Peyer's patch (tissue), 4 donors: ENCODE measurements at regions not wholly inside any gene's neighbourhood (a gene's known extent, or its start where the extent isn't known, plus 50 kb on each side); places are given as distances from the start of the nearest gene placed in this dataset.

Experiments used
- DNase-seq, 3 donors: peaks; one replicate each; pipeline ENCODE4 v3.0.0-alpha.2; 2017 to 2019
- H3K27ac ChIP-seq, 4 donors: fragments of 200-600 bp; sonication (generic); one replicate each; pipeline ENCODE4 v1.5.1; 2016 to 2019
- H3K27me3 ChIP-seq, 2 donors: fragments of 200-600 bp; sonication (generic); one replicate each; pipeline ENCODE4 v1.5.1; 2019
- H3K36me3 ChIP-seq, 3 donors: fragments of 200-600 bp; sonication (generic); one replicate each; pipeline ENCODE4 v1.5.1; 2016 to 2019
- H3K4me1 ChIP-seq, 4 donors: fragments of 200-600 bp; sonication (generic); one replicate each; pipeline ENCODE4 v1.5.1; 2016 to 2019
- H3K4me3 ChIP-seq, 4 donors: fragments of 200-600 bp; sonication (generic); 1 replicate in 3 of 4; 2 replicates in 1 of 4; pipeline ENCODE4 v1.5.1; 2016 to 2019; ENCODE audit warnings: mild to moderate bottlenecking in 1 of 4
- H3K9me3 ChIP-seq, 4 donors: fragments of 200-600 bp; sonication (generic); one replicate each; pipeline ENCODE4 v1.5.1; 2016 to 2019; ENCODE audit warnings: mild to moderate bottlenecking in 1 of 4
- POLR2A ChIP-seq, 2 donors: fragments of 450-650 bp; IDR thresholded peaks; one replicate each; pipeline ENCODE4 v1.5.1; 2017; ENCODE audit warnings: antibody characterized with exemption in 2 of 2, mild to moderate bottlenecking in 2 of 2, moderate library complexity in 2 of 2
- TF ChIP-seq, protein P1 (sequence below), 6 experiments: fragments of 450-650 bp in 4 of 6; fragments of 200-600 bp in 2 of 6; sonication (generic) in 1 of 6; IDR thresholded peaks; one replicate each; pipeline ENCODE4 v1.5.1; 2017 to 2019; ENCODE audit warnings: antibody characterized with exemption in 6 of 6, mild to moderate bottlenecking in 3 of 6, moderate library complexity in 1 of 6

- Histone ChIP-seq H3K9me3 (no peaks in the 10 kb centered on the region), H3K27me3 (no peaks in the 10 kb centered on the region), H3K36me3 (no peaks in the 10 kb centered on the region), H3K4me3 (no peak overlapping the region), H3K27ac (no peak overlapping the region), H3K4me1 (no peaks in the 10 kb centered on the region)
- TF ChIP-seq POLR2A (IDR thresholded peaks at IDR 0.05), result no peak
- no peak for DNase-seq
Measured at GRCh38 chr4:111494971-111495370, 650.3 kb upstream of the FAM241A start.

- no peaks in the 10 kb centered on the region for H3K27me3 ChIP-seq
- DNase-seq, result no peak
- no peak for TF ChIP-seq POLR2A (IDR thresholded peaks at IDR 0.05)
- TF ChIP-seq, protein P1, sequence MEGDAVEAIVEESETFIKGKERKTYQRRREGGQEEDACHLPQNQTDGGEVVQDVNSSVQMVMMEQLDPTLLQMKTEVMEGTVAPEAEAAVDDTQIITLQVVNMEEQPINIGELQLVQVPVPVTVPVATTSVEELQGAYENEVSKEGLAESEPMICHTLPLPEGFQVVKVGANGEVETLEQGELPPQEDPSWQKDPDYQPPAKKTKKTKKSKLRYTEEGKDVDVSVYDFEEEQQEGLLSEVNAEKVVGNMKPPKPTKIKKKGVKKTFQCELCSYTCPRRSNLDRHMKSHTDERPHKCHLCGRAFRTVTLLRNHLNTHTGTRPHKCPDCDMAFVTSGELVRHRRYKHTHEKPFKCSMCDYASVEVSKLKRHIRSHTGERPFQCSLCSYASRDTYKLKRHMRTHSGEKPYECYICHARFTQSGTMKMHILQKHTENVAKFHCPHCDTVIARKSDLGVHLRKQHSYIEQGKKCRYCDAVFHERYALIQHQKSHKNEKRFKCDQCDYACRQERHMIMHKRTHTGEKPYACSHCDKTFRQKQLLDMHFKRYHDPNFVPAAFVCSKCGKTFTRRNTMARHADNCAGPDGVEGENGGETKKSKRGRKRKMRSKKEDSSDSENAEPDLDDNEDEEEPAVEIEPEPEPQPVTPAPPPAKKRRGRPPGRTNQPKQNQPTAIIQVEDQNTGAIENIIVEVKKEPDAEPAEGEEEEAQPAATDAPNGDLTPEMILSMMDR (IDR thresholded peaks at IDR 0.05), result no peak
- H3K4me1 ChIP-seq, result no peaks in the 10 kb centered on the region
- no peaks in the 10 kb centered on the region for H3K9me3 ChIP-seq
- no peaks in the 10 kb centered on the region for H3K36me3 ChIP-seq
- no peak overlapping the region for H3K27ac ChIP-seq
- no peak overlapping the region for H3K4me3 ChIP-seq
Measured at GRCh38 chr4:111499291-111499690, 646.0 kb upstream of the FAM241A start.

GRCh38 chr4:111499706-111500105, 645.5 kb upstream of the FAM241A start:
- Histone ChIP-seq H3K36me3 (no peaks in the 10 kb centered on the region), H3K27me3 (no peaks in the 10 kb centered on the region), H3K4me1 (no peaks in the 10 kb centered on the region), H3K27ac (no peak overlapping the region), H3K4me3 (no peak overlapping the region), H3K9me3 (no peaks in the 10 kb centered on the region)
- DNase-seq, result no peak
- TF ChIP-seq, protein P1 (IDR thresholded peaks at IDR 0.05), result no peak
- TF ChIP-seq POLR2A (IDR thresholded peaks at IDR 0.05), result no peak

DNA sequence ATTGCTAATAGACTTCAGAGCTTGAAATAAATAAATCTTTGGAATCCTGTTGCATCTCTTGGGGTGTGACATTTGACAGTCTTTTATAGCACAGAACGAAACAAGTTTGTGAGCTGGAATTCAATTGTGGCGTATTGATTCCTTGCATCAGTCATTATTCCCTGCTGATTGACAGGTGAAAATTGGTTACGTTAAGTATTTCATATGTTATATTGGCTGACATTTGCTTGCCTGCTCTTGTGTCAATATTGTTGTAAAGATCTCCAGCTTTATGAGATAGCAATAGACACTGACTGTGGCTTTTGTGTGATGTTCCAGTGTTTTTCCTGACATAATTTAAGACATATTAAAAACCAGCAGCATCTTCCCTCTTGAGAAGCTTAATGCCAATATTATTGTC, 644.4 kb upstream of the FAM241A start:
- Histone ChIP-seq H3K4me1 (no peaks in the 10 kb centered on the region), H3K27ac (no peak overlapping the region), H3K4me3 (no peak overlapping the region), H3K36me3 (no peaks in the 10 kb centered on the region), H3K27me3 (no peaks in the 10 kb centered on the region), H3K9me3 (no peaks in the 10 kb centered on the region)
- TF ChIP-seq, protein P1 (IDR thresholded peaks at IDR 0.05), result no peak
- TF ChIP-seq POLR2A (IDR thresholded peaks at IDR 0.05), result no peak
- DNase-seq, result no peak

- Histone ChIP-seq H3K4me1 (no peaks in the 10 kb centered on the region), H3K9me3 (no peaks in the 10 kb centered on the region), H3K4me3 (no peak overlapping the region), H3K27ac (no peak overlapping the region), H3K36me3 (no peaks in the 10 kb centered on the region), H3K27me3 (no peaks in the 10 kb centered on the region)
- DNase-seq, result no peak
- no peak for TF ChIP-seq POLR2A (IDR thresholded peaks at IDR 0.05)
- TF ChIP-seq, protein P1 (IDR thresholded peaks at IDR 0.05), result no peak
Measured at GRCh38 chr4:111501946-111502345, 643.3 kb upstream of the FAM241A start.

DNA sequence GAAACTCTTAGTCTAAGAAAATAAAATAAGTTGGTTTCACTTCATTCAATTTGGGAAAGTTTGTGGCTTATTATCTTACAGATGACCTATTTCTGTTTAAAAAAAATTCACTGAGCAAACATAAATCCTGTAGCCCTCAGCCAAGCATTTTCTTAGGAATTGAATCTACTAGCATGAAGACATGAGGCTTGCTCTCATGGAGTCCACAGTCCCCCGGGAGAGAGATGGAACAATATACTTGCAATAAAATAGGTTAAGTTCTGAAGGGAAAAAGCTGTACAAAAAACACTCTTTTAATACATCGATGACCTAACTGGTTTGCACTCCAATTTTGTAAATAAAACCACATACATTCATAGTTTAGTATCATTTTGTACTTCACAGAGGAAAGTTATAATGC, 642.6 kb upstream of the FAM241A start:
- Histone ChIP-seq H3K4me1 (no peaks in the 10 kb centered on the region), H3K4me3 (no peak overlapping the region), H3K27ac (no peak overlapping the region), H3K36me3 (no peaks in the 10 kb centered on the region), H3K9me3 (no peaks in the 10 kb centered on the region), H3K27me3 (no peaks in the 10 kb centered on the region)
- DNase-seq, result no peak
- no peak for TF ChIP-seq POLR2A (IDR thresholded peaks at IDR 0.05)
- TF ChIP-seq, protein P1 (IDR thresholded peaks at IDR 0.05), result no peak
